Stimulated activated naive CD4-positive, alpha-beta T cell (primary cell): ENCODE measurements at regions not wholly inside any gene's neighbourhood (a gene's known extent, or its start where the extent isn't known, plus 50 kb on each side); places are given as distances from the start of the nearest gene placed in this dataset.

Experiments used
- DNase-seq, 6 experiments: peaks; one replicate each; lab custom pipeline; 2025; lab: John Stamatoyannopoulos, UW

GRCh38 chr3:10738688-10739372 lies 77.2 kb upstream of the SLC6A11 start:
- DNase-seq = peak; percentile 16 to 72 (median 53)

GRCh38 chr3:10740954-10741353 lies 75.1 kb upstream of the SLC6A11 start:
- DNase-seq = no peak

- DNase-seq = no peak
Measured at GRCh38 chr3:10741891-10742671, 73.9 kb upstream of the SLC6A11 start.

GRCh38 chr3:10743366-10744097 lies 72.5 kb upstream of the SLC6A11 start:
- no peak for DNase-seq

GRCh38 chr3:10744098-10744465 lies 71.9 kb upstream of the SLC6A11 start:
- no peak for DNase-seq

GRCh38 chr3:10745392-10745791 lies 70.6 kb upstream of the SLC6A11 start:
- DNase-seq = no peak

- DNase-seq = no peak
Measured at GRCh38 chr3:10746001-10746400, 70.0 kb upstream of the SLC6A11 start.

- no peak for DNase-seq
Measured at GRCh38 chr3:10746684-10747083, 69.3 kb upstream of the SLC6A11 start.

- no peak for DNase-seq
Measured at GRCh38 chr3:10747341-10747740, 68.7 kb upstream of the SLC6A11 start.

GRCh38 chr3:10748040-10748439 lies 68.0 kb upstream of the SLC6A11 start:
- no peak for DNase-seq

GRCh38 chr3:10753964-10754363 lies 62.1 kb upstream of the SLC6A11 start:
- peak in 1 of 6 experiments; percentile 1 for DNase-seq

GRCh38 chr3:10756546-10756945 lies 59.5 kb upstream of the SLC6A11 start:
- no peak for DNase-seq

GRCh38 chr3:10757021-10757820 lies 58.8 kb upstream of the SLC6A11 start:
- DNase-seq = no peak

- no peak for DNase-seq
Measured at GRCh38 chr3:10757821-10758130, 58.3 kb upstream of the SLC6A11 start.

- DNase-seq = peak in 4 of 6 experiments; percentile 2 to 21 (median 12)
Measured at GRCh38 chr3:10758304-10759037, 57.6 kb upstream of the SLC6A11 start.

- DNase-seq = no peak
Measured at GRCh38 chr3:10759495-10759894, 56.5 kb upstream of the SLC6A11 start.

GRCh38 chr3:10760199-10760598 lies 55.8 kb upstream of the SLC6A11 start:
- no peak for DNase-seq

GRCh38 chr3:10761583-10761982 lies 54.4 kb upstream of the SLC6A11 start:
- no peak for DNase-seq

- DNase-seq = no peak
Measured at GRCh38 chr3:10762116-10762515, 53.9 kb upstream of the SLC6A11 start.

GRCh38 chr3:10762611-10763247 lies 53.3 kb upstream of the SLC6A11 start:
- DNase-seq = no peak

- no peak for DNase-seq
Measured at GRCh38 chr3:10763248-10763620, 52.8 kb upstream of the SLC6A11 start.
